Mesenchymal stem cell (in vitro differentiated cells and primary cell): ENCODE measurements at regions not wholly inside any gene's neighbourhood (a gene's known extent, or its start where the extent isn't known, plus 50 kb on each side); places are given as distances from the start of the nearest gene placed in this dataset.
"Not testable (repeated sequence)": the region's sequence is repeated elsewhere in the genome, so short reads cannot be mapped to it uniquely, and the experiment has no call there.

Source experiments
- DNase-seq: peaks from one replicate; pipeline ENCODE4 v3.0.0-alpha.2; 2013
- H2AFZ ChIP-seq: one replicate; pipeline ENCODE4 v1.6.1; 2013; ENCODE audit warnings: low read depth, mild to moderate bottlenecking, control low read depth, inconsistent platforms, low read length, moderate library complexity
- H2AK5ac ChIP-seq: 2 replicates; pipeline ENCODE4 v1.6.1; 2013; ENCODE audit warnings: low read length, moderate library complexity, mild to moderate bottlenecking, inconsistent platforms; ENCODE audit not compliant: severe bottlenecking
- H2BK120ac ChIP-seq: one replicate; pipeline ENCODE4 v1.6.1; 2013; ENCODE audit warnings: low read depth, mild to moderate bottlenecking, inconsistent platforms, low read length, moderate library complexity
- H2BK12ac ChIP-seq, 2 experiments: one replicate each; pipeline ENCODE4 v1.6.1; 2013; ENCODE audit warnings: inconsistent platforms in 2 of 2, low read length in 2 of 2, mild to moderate bottlenecking in 2 of 2, moderate library complexity in 2 of 2, control low read depth in 1 of 2
- H2BK15ac ChIP-seq: one replicate; pipeline ENCODE4 v1.6.1; 2013; ENCODE audit warnings: mild to moderate bottlenecking, low read depth, inconsistent platforms; ENCODE audit not compliant: poor library complexity, severe bottlenecking
- H2BK5ac ChIP-seq: 2 replicates; pipeline ENCODE4 v1.6.1; 2013; ENCODE audit warnings: low read depth, mild to moderate bottlenecking, low read length, control low read depth, inconsistent platforms; ENCODE audit not compliant: poor library complexity, severe bottlenecking
- H3K14ac ChIP-seq, 2 experiments: one replicate each; pipeline ENCODE4 v1.6.1; 2013; ENCODE audit warnings: inconsistent platforms in 2 of 2, low read length in 2 of 2, control low read depth in 1 of 2, mild to moderate bottlenecking in 1 of 2, moderate library complexity in 1 of 2
- H3K18ac ChIP-seq, 2 experiments: one replicate each; pipeline ENCODE4 v1.6.1; 2013; ENCODE audit warnings: inconsistent platforms in 2 of 2, low read length in 2 of 2, control low read depth in 1 of 2, low read depth in 1 of 2, mild to moderate bottlenecking in 1 of 2
- H3K23ac ChIP-seq, 2 experiments: one replicate each; pipeline ENCODE4 v1.6.1; 2013; ENCODE audit warnings: inconsistent platforms in 2 of 2, low read length in 2 of 2, mild to moderate bottlenecking in 2 of 2, moderate library complexity in 2 of 2, control low read depth in 1 of 2
- H3K27ac ChIP-seq: 2 replicates; pipeline ENCODE4 v1.5.1; 2013; ENCODE audit warnings: mild to moderate bottlenecking, moderate library complexity, low read length, control low read depth, inconsistent platforms; ENCODE audit not compliant: poor library complexity, severe bottlenecking
- H3K27me3 ChIP-seq, 2 experiments: 2 replicates each; pipeline versions ENCODE4 v1.6.1 to v1.7.0; 2013; ENCODE audit warnings: low read length in 2 of 2, mild to moderate bottlenecking in 2 of 2, moderate library complexity in 2 of 2, control low read depth in 1 of 2, inconsistent platforms in 1 of 2; ENCODE audit not compliant: control insufficient read depth in 1 of 2, insufficient read depth in 1 of 2
- H3K36me3 ChIP-seq, 2 experiments: 2 replicates each; pipeline versions ENCODE4 v1.6.1 to v1.7.0; 2013; ENCODE audit warnings: low read length in 2 of 2, control low read depth in 1 of 2, inconsistent platforms in 1 of 2, low read depth in 1 of 2, mild to moderate bottlenecking in 1 of 2; ENCODE audit not compliant: insufficient read depth in 2 of 2, control insufficient read depth in 1 of 2
- H3K4ac ChIP-seq, 2 experiments: one replicate each; pipeline ENCODE4 v1.6.1; 2013; ENCODE audit warnings: inconsistent platforms in 2 of 2, low read length in 2 of 2, mild to moderate bottlenecking in 2 of 2, moderate library complexity in 2 of 2, control low read depth in 1 of 2, low read depth in 1 of 2
- H3K4me1 ChIP-seq: 2 replicates; pipeline ENCODE4 v1.6.1; 2013; ENCODE audit warnings: low read depth, low read length, control low read depth; ENCODE audit not compliant: control insufficient read depth, insufficient read depth
- H3K4me2 ChIP-seq: 2 replicates; pipeline ENCODE4 v1.6.1; 2013; ENCODE audit warnings: low read length, mild to moderate bottlenecking, inconsistent platforms; ENCODE audit not compliant: poor library complexity, severe bottlenecking
- H3K4me3 ChIP-seq, 2 experiments: 2 replicates each; pipeline versions ENCODE4 v1.5.1 to v1.7.0; 2013; ENCODE audit warnings: low read length in 2 of 2, mild to moderate bottlenecking in 2 of 2, control low read depth in 1 of 2, low read depth in 1 of 2; ENCODE audit not compliant: insufficient read depth in 1 of 2
- H3K79me1 ChIP-seq: replicated peaks from 2 replicates; pipeline ENCODE4 v1.6.1; 2013; ENCODE audit warnings: mild to moderate bottlenecking, control low read depth, low read length, inconsistent platforms; ENCODE audit not compliant: poor library complexity, severe bottlenecking
- H3K9ac ChIP-seq: 2 replicates; pipeline ENCODE4 v1.7.0; 2013; ENCODE audit warnings: mild to moderate bottlenecking, low read length, moderate library complexity
- H3K9me3 ChIP-seq: 2 replicates; pipeline ENCODE4 v1.7.0; 2013; ENCODE audit warnings: mild to moderate bottlenecking, low read length; ENCODE audit not compliant: control insufficient read depth
- H4K8ac ChIP-seq: one replicate; pipeline ENCODE4 v1.6.1; 2013; ENCODE audit warnings: inconsistent platforms, mild to moderate bottlenecking, low read length, moderate library complexity
- H4K91ac ChIP-seq: one replicate; pipeline ENCODE4 v1.6.1; 2013; ENCODE audit warnings: mild to moderate bottlenecking, low read length, inconsistent platforms
- WGBS: methylation state at CpG from one replicate; pipeline ENCODE4 v1.1.7; 2013; ENCODE audit warnings: mixed read lengths; 5-methylcytosine and 5-hydroxymethylcytosine counted together

GRCh38 chr15:20280141-20280932 lies 261.3 kb downstream of the GOLGA6L6 start:
- H2AFZ ChIP-seq, H3K4me1 ChIP-seq, H3K23ac ChIP-seq, H4K91ac ChIP-seq, H3K4me3 ChIP-seq, H3K4ac ChIP-seq, H2AK5ac ChIP-seq, H4K8ac ChIP-seq, H3K27me3 ChIP-seq, H3K14ac ChIP-seq, H3K4me2 ChIP-seq, H3K18ac ChIP-seq, H3K9ac ChIP-seq, H3K79me1 ChIP-seq, H2BK12ac ChIP-seq, H2BK5ac ChIP-seq, H3K36me3 ChIP-seq, DNase-seq, H2BK15ac ChIP-seq, H2BK120ac ChIP-seq, H3K27ac ChIP-seq: not testable (repeated sequence)
- H3K9me3 ChIP-seq = peaks cover 23% of the 10 kb centered on the region
- 75% methylated on average over 11 of the region's 13 CpGs for WGBS

- not testable (repeated sequence) for H3K27ac ChIP-seq, H3K79me1 ChIP-seq, H2BK15ac ChIP-seq, H3K27me3 ChIP-seq, H3K18ac ChIP-seq, H2BK5ac ChIP-seq, H3K36me3 ChIP-seq, DNase-seq, H3K4ac ChIP-seq, H4K91ac ChIP-seq, H3K4me3 ChIP-seq, H3K4me2 ChIP-seq, H2BK12ac ChIP-seq, H2AK5ac ChIP-seq, H2AFZ ChIP-seq, H3K14ac ChIP-seq, H3K9ac ChIP-seq, H3K23ac ChIP-seq, H4K8ac ChIP-seq, H2BK120ac ChIP-seq, H3K4me1 ChIP-seq
- peaks cover 23% of the 10 kb centered on the region for H3K9me3 ChIP-seq
- WGBS = 37% methylated on average over 4 of the region's 4 CpGs
Observed at GRCh38 chr15:20279056-20279455, 262.5 kb downstream of the GOLGA6L6 start.

- H3K36me3 ChIP-seq, H3K27ac ChIP-seq, H2BK12ac ChIP-seq, H3K14ac ChIP-seq, H2BK5ac ChIP-seq, H3K4me1 ChIP-seq, H3K4ac ChIP-seq, H4K8ac ChIP-seq, H3K23ac ChIP-seq, H4K91ac ChIP-seq, H3K4me3 ChIP-seq, H3K4me2 ChIP-seq, H2AK5ac ChIP-seq, H3K79me1 ChIP-seq, H2BK15ac ChIP-seq, H3K27me3 ChIP-seq, H2BK120ac ChIP-seq, DNase-seq, H3K18ac ChIP-seq, H3K9ac ChIP-seq, H2AFZ ChIP-seq: not testable (repeated sequence)
- peaks cover 23% of the 10 kb centered on the region for H3K9me3 ChIP-seq
- 57% methylated on average over 1 of the region's 1 CpG for WGBS
Observed at GRCh38 chr15:20278376-20278775, 263.2 kb downstream of the GOLGA6L6 start.

GRCh38 chr15:20277451-20277850 lies 264.1 kb downstream of the GOLGA6L6 start:
- H2AK5ac ChIP-seq, H3K27me3 ChIP-seq, H2BK15ac ChIP-seq, H3K23ac ChIP-seq, H3K14ac ChIP-seq, H2AFZ ChIP-seq, H3K36me3 ChIP-seq, H2BK5ac ChIP-seq, H3K9ac ChIP-seq, H3K4me2 ChIP-seq, H3K4ac ChIP-seq, DNase-seq, H3K18ac ChIP-seq, H3K27ac ChIP-seq, H2BK12ac ChIP-seq, H3K4me3 ChIP-seq, H3K4me1 ChIP-seq, H3K79me1 ChIP-seq, H4K8ac ChIP-seq, H4K91ac ChIP-seq, H2BK120ac ChIP-seq: not testable (repeated sequence)
- H3K9me3 ChIP-seq = peaks cover 18% of the 10 kb centered on the region
- WGBS = 64% methylated on average over 1 of the region's 3 CpGs
